ENCODE measurements at regions not wholly inside any gene's neighbourhood (a gene's known extent, or its start where the extent isn't known, plus 50 kb on each side); places are given as distances from the start of the nearest gene placed in this dataset.

- no peak overlapping the region for H3K27ac Mint-ChIP-seq
- TF ChIP-seq CTCF (IDR thresholded peaks at IDR 0.05): no peak
- H3K36me3 Mint-ChIP-seq (ENCODE audit: low read depth): no peaks in the 10 kb centered on the region
- H3K9me3 Mint-ChIP-seq: no peaks in the 10 kb centered on the region
- no peak overlapping the region for H3K4me3 Mint-ChIP-seq
- H3K27me3 Mint-ChIP-seq (ENCODE audit: low read depth, poor library complexity): no peaks in the 10 kb centered on the region
- no peaks in the 10 kb centered on the region for H3K4me1 Mint-ChIP-seq
- no peak for DNase-seq
Observed at GRCh38 chrX:34880656-34881055, 61.9 kb upstream of the FAM47B start.

- no peak overlapping the region for H3K27ac Mint-ChIP-seq
- H3K9me3 Mint-ChIP-seq: no peaks in the 10 kb centered on the region
- H3K36me3 Mint-ChIP-seq (ENCODE audit: low read depth): no peaks in the 10 kb centered on the region
- no peak for DNase-seq
- no peaks in the 10 kb centered on the region for H3K27me3 Mint-ChIP-seq (ENCODE audit: low read depth, poor library complexity)
- no peak overlapping the region for H3K4me3 Mint-ChIP-seq
- H3K4me1 Mint-ChIP-seq: no peaks in the 10 kb centered on the region
- no peak for TF ChIP-seq CTCF (IDR thresholded peaks at IDR 0.05)
Observed at GRCh38 chrX:34881671-34882070, 60.9 kb upstream of the FAM47B start.

GRCh38 chrX:34884817-34885216 is 57.8 kb upstream of the FAM47B start:
- TF ChIP-seq CTCF (IDR thresholded peaks at IDR 0.05): no peak
- Mint-ChIP-seq H3K27ac (no peak overlapping the region), H3K27me3 (ENCODE audit: low read depth, poor library complexity) (no peaks in the 10 kb centered on the region), H3K4me1 (no peaks in the 10 kb centered on the region), H3K9me3 (no peaks in the 10 kb centered on the region), H3K4me3 (no peak overlapping the region), H3K36me3 (ENCODE audit: low read depth) (no peaks in the 10 kb centered on the region)
- no peak for DNase-seq

GRCh38 chrX:34886011-34886410 is 56.6 kb upstream of the FAM47B start:
- H3K36me3 Mint-ChIP-seq (ENCODE audit: low read depth): no peaks in the 10 kb centered on the region
- no peak overlapping the region for H3K27ac Mint-ChIP-seq
- H3K9me3 Mint-ChIP-seq: no peaks in the 10 kb centered on the region
- H3K4me1 Mint-ChIP-seq: no peaks in the 10 kb centered on the region
- H3K4me3 Mint-ChIP-seq: no peak overlapping the region
- TF ChIP-seq CTCF (IDR thresholded peaks at IDR 0.05): no peak
- H3K27me3 Mint-ChIP-seq (ENCODE audit: low read depth, poor library complexity): no peaks in the 10 kb centered on the region
- no peak for DNase-seq

- TF ChIP-seq CTCF (IDR thresholded peaks at IDR 0.05): no peak
- DNase-seq: no peak
- H3K4me3 Mint-ChIP-seq: no peak overlapping the region
- no peaks in the 10 kb centered on the region for H3K27me3 Mint-ChIP-seq (ENCODE audit: low read depth, poor library complexity)
- no peaks in the 10 kb centered on the region for H3K4me1 Mint-ChIP-seq
- no peaks in the 10 kb centered on the region for H3K9me3 Mint-ChIP-seq
- H3K36me3 Mint-ChIP-seq (ENCODE audit: low read depth): no peaks in the 10 kb centered on the region
- H3K27ac Mint-ChIP-seq: no peak overlapping the region
Observed at GRCh38 chrX:34891391-34891790, 51.2 kb upstream of the FAM47B start.

Measured in nephron progenitor cell (in vitro differentiated cells).